ENCODE measurements at regions not wholly inside any gene's neighbourhood (a gene's known extent, or its start where the extent isn't known, plus 50 kb on each side); places are given as distances from the start of the nearest gene placed in this dataset.

GRCh38 chr21:26293141-26293946 lies 122.8 kb upstream of the APP start:
- Mint-ChIP-seq H3K27me3 (peaks cover 2% of the 10 kb centered on the region), H3K27ac (no peak overlapping the region), H3K4me1 (ENCODE audit: unreplicated experiment) (no peaks in the 10 kb centered on the region), H3K36me3 (peaks cover 3% of the 10 kb centered on the region), H3K9me3 (no peaks in the 10 kb centered on the region), H3K4me3 (no peak overlapping the region)
- no peak for TF ChIP-seq CTCF (conservative IDR thresholded peaks at IDR 0.05)
- no peak for DNase-seq (ENCODE audit: extremely low spot score, unreplicated experiment)

GRCh38 chr21:26288026-26288425 lies 117.5 kb upstream of the APP start:
- DNase-seq (ENCODE audit: extremely low spot score, unreplicated experiment): no peak
- no peaks in the 10 kb centered on the region for H3K36me3 Mint-ChIP-seq
- H3K9me3 Mint-ChIP-seq: no peaks in the 10 kb centered on the region
- no peak overlapping the region for H3K4me3 Mint-ChIP-seq
- no peaks in the 10 kb centered on the region for H3K4me1 Mint-ChIP-seq (ENCODE audit: unreplicated experiment)
- H3K27ac Mint-ChIP-seq: no peak overlapping the region
- TF ChIP-seq CTCF (conservative IDR thresholded peaks at IDR 0.05): no peak
- peaks cover 2% of the 10 kb centered on the region for H3K27me3 Mint-ChIP-seq

- H3K4me3 Mint-ChIP-seq: no peak overlapping the region
- no peak overlapping the region for H3K27ac Mint-ChIP-seq
- H3K4me1 Mint-ChIP-seq (ENCODE audit: unreplicated experiment): peaks cover 14% of the 10 kb centered on the region
- H3K27me3 Mint-ChIP-seq: peaks cover 3% of the 10 kb centered on the region
- DNase-seq (ENCODE audit: extremely low spot score, unreplicated experiment): no peak
- no peaks in the 10 kb centered on the region for H3K9me3 Mint-ChIP-seq
- H3K36me3 Mint-ChIP-seq: no peaks in the 10 kb centered on the region
- no peak for TF ChIP-seq CTCF (conservative IDR thresholded peaks at IDR 0.05)
Observed at GRCh38 chr21:26284531-26284930, 114.0 kb upstream of the APP start.

GRCh38 chr21:26282058-26282457 lies 111.5 kb upstream of the APP start:
- peaks cover 14% of the 10 kb centered on the region for H3K4me1 Mint-ChIP-seq (ENCODE audit: unreplicated experiment)
- H3K27me3 Mint-ChIP-seq: peaks cover 3% of the 10 kb centered on the region
- H3K9me3 Mint-ChIP-seq: no peaks in the 10 kb centered on the region
- no peak for DNase-seq (ENCODE audit: extremely low spot score, unreplicated experiment)
- H3K36me3 Mint-ChIP-seq: no peaks in the 10 kb centered on the region
- TF ChIP-seq CTCF (conservative IDR thresholded peaks at IDR 0.05): no peak
- no peak overlapping the region for H3K4me3 Mint-ChIP-seq
- H3K27ac Mint-ChIP-seq: no peak overlapping the region

- TF ChIP-seq CTCF (conservative IDR thresholded peaks at IDR 0.05): no peak
- DNase-seq (ENCODE audit: extremely low spot score, unreplicated experiment): no peak
- Mint-ChIP-seq H3K9me3 (no peaks in the 10 kb centered on the region), H3K4me3 (no peak overlapping the region), H3K36me3 (no peaks in the 10 kb centered on the region), H3K27me3 (peaks cover 3% of the 10 kb centered on the region), H3K27ac (no peak overlapping the region), H3K4me1 (ENCODE audit: unreplicated experiment) (peaks cover 14% of the 10 kb centered on the region)
Observed at GRCh38 chr21:26281506-26281905, 110.9 kb upstream of the APP start.
